ENCODE measurements at regions not wholly inside any gene's neighbourhood (a gene's known extent, or its start where the extent isn't known, plus 50 kb on each side); places are given as distances from the start of the nearest gene placed in this dataset.

DNA sequence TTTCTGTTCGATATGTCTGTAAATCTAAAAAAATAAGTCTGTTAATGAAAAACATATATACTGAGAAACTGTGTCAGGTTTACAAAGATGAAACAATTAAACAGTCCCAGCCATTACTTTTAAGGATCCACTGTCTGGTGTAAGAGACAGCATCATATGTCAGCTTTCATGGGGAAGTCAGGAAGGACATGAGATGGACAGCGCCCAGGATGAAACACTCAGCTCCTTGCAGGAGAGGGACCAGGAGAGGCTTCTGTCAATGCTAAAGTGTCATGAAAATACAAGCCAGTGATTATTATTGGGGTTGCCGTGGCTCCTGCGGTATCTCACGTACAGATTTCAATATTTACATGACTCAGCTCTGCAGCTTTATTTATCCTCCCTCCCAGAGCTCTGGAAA lies 1524.6 kb downstream of the TBC1D22A start:
- Histone ChIP-seq H3K4me1 (ENCODE audit: control insufficient read depth, insufficient read depth, low read length) (no peaks in the 10 kb centered on the region), H3K4me3 (ENCODE audit: low read depth in 2 of 2, low read length in 2 of 2) (no peak overlapping the region), H3K36me3 (ENCODE audit: control insufficient read depth, insufficient read depth, low read length) (no peaks in the 10 kb centered on the region), H3K27ac (ENCODE audit: low read length) (no peak overlapping the region), H3K9me3 (ENCODE audit: control insufficient read depth, insufficient read depth, low read depth, low read length) (no peaks in the 10 kb centered on the region), H3K27me3 (ENCODE audit: control insufficient read depth, insufficient read depth, low read length) (no peaks in the 10 kb centered on the region)
- ChIA-PET POLR2A (no interaction called here), CTCF (no interaction called here)
- in situ Hi-C loops (cut with HindIII; ENCODE audit: low pct_unique_long_range_greater_than_20kb, low sequenced_read_pairs): no loop called here
- intact Hi-C loops (cut with micrococcal nuclease; ENCODE audit: unreplicated experiment): no loop called here
- DNase-seq (ENCODE audit: low read depth, low spot score): no peak
- no TSS peak for BruUV-seq (replicated peaks)
- TF ChIP-seq CTCF (IDR thresholded peaks at IDR 0.05) (no peak), SIN3A (IDR thresholded peaks at IDR 0.05; ENCODE audit: borderline replicate concordance, insufficient read depth, low read depth, low read length) (no peak), TCF7L2 (IDR thresholded peaks at IDR 0.05; ENCODE audit: low read depth, low read length) (no peak), POLR2AphosphoS5 (IDR thresholded peaks at IDR 0.05; ENCODE audit: low read depth, low read length) (no peak)
- TF ChIP-seq, protein P1, sequence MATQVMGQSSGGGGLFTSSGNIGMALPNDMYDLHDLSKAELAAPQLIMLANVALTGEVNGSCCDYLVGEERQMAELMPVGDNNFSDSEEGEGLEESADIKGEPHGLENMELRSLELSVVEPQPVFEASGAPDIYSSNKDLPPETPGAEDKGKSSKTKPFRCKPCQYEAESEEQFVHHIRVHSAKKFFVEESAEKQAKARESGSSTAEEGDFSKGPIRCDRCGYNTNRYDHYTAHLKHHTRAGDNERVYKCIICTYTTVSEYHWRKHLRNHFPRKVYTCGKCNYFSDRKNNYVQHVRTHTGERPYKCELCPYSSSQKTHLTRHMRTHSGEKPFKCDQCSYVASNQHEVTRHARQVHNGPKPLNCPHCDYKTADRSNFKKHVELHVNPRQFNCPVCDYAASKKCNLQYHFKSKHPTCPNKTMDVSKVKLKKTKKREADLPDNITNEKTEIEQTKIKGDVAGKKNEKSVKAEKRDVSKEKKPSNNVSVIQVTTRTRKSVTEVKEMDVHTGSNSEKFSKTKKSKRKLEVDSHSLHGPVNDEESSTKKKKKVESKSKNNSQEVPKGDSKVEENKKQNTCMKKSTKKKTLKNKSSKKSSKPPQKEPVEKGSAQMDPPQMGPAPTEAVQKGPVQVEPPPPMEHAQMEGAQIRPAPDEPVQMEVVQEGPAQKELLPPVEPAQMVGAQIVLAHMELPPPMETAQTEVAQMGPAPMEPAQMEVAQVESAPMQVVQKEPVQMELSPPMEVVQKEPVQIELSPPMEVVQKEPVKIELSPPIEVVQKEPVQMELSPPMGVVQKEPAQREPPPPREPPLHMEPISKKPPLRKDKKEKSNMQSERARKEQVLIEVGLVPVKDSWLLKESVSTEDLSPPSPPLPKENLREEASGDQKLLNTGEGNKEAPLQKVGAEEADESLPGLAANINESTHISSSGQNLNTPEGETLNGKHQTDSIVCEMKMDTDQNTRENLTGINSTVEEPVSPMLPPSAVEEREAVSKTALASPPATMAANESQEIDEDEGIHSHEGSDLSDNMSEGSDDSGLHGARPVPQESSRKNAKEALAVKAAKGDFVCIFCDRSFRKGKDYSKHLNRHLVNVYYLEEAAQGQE (IDR thresholded peaks at IDR 0.05; ENCODE audit: insufficient read depth in 1 of 2, low read depth in 2 of 2, low read length in 1 of 2): no peak
- ATAC-seq: no peak

GRCh38 chr22:48284671-48285070 lies 1522.2 kb downstream of the TBC1D22A start:
- no peak for DNase-seq (ENCODE audit: low read depth, low spot score)
- in situ Hi-C loops (cut with HindIII; ENCODE audit: low pct_unique_long_range_greater_than_20kb, low sequenced_read_pairs): no loop called here
- Histone ChIP-seq H3K4me3 (ENCODE audit: low read depth in 2 of 2, low read length in 2 of 2) (no peak overlapping the region), H3K27me3 (ENCODE audit: control insufficient read depth, insufficient read depth, low read length) (no peaks in the 10 kb centered on the region), H3K9me3 (ENCODE audit: control insufficient read depth, insufficient read depth, low read depth, low read length) (no peaks in the 10 kb centered on the region), H3K4me1 (ENCODE audit: control insufficient read depth, insufficient read depth, low read length) (no peaks in the 10 kb centered on the region), H3K27ac (ENCODE audit: low read length) (no peak overlapping the region), H3K36me3 (ENCODE audit: control insufficient read depth, insufficient read depth, low read length) (no peaks in the 10 kb centered on the region)
- ATAC-seq: no peak
- CTCF ChIA-PET: no interaction called here
- no TSS peak for BruUV-seq (replicated peaks)
- intact Hi-C loops (cut with micrococcal nuclease; ENCODE audit: unreplicated experiment): no loop called here
- POLR2A ChIA-PET: no interaction called here
- TF ChIP-seq CTCF (IDR thresholded peaks at IDR 0.05) (no peak), SIN3A (IDR thresholded peaks at IDR 0.05; ENCODE audit: borderline replicate concordance, insufficient read depth, low read depth, low read length) (no peak), TCF7L2 (IDR thresholded peaks at IDR 0.05; ENCODE audit: low read depth, low read length) (no peak), POLR2AphosphoS5 (IDR thresholded peaks at IDR 0.05; ENCODE audit: low read depth, low read length) (no peak)
- TF ChIP-seq, protein P1 (IDR thresholded peaks at IDR 0.05; ENCODE audit: insufficient read depth in 1 of 2, low read depth in 2 of 2, low read length in 1 of 2): no peak

Measured in Panc1 (cell line).